Body of pancreas (tissue), 4 donors: ENCODE measurements at regions not wholly inside any gene's neighbourhood (a gene's known extent, or its start where the extent isn't known, plus 50 kb on each side); places are given as distances from the start of the nearest gene placed in this dataset.

Experiments used
- POLR2A ChIP-seq, 3 donors: fragments of 450-650 bp; IDR thresholded peaks; one replicate each; pipeline ENCODE4 v1.6.1; 2016; ENCODE audit warnings: antibody characterized with exemption in 3 of 3, mild to moderate bottlenecking in 2 of 3
- TF ChIP-seq, protein P1 (sequence below), 7 experiments: fragments of 450-650 bp in 4 of 7; fragments of 200-600 bp in 3 of 7; sonication (generic) in 3 of 7; IDR thresholded peaks; one replicate each; pipeline ENCODE4 v1.5.1; 2016 to 2019; ENCODE audit warnings: antibody characterized with exemption in 7 of 7

DNA sequence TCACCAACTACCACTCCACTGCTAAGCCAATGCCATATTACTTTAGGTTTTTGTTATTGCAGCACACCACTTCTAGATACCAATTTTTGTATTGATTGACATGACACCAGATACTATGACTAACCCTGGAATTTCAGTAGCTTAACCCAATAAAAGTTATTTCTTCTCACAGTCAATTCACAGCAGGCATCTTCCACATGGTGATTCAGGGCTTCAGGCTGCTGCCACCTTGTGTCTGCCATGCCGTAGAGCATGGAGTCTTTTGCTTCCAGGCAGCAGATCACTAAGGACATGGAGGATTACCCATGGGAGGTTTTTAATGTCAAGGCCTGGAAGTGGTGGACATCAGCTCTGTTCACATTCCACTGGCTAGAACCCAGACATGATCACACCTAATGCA, 56.4 kb upstream of the LTA4H start:
- no peak for TF ChIP-seq POLR2A (IDR thresholded peaks at IDR 0.05)
- TF ChIP-seq, protein P1, sequence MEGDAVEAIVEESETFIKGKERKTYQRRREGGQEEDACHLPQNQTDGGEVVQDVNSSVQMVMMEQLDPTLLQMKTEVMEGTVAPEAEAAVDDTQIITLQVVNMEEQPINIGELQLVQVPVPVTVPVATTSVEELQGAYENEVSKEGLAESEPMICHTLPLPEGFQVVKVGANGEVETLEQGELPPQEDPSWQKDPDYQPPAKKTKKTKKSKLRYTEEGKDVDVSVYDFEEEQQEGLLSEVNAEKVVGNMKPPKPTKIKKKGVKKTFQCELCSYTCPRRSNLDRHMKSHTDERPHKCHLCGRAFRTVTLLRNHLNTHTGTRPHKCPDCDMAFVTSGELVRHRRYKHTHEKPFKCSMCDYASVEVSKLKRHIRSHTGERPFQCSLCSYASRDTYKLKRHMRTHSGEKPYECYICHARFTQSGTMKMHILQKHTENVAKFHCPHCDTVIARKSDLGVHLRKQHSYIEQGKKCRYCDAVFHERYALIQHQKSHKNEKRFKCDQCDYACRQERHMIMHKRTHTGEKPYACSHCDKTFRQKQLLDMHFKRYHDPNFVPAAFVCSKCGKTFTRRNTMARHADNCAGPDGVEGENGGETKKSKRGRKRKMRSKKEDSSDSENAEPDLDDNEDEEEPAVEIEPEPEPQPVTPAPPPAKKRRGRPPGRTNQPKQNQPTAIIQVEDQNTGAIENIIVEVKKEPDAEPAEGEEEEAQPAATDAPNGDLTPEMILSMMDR (IDR thresholded peaks at IDR 0.05) = no peak
